ENCODE measurements at regions not wholly inside any gene's neighbourhood (a gene's known extent, or its start where the extent isn't known, plus 50 kb on each side); places are given as distances from the start of the nearest gene placed in this dataset.

DNA sequence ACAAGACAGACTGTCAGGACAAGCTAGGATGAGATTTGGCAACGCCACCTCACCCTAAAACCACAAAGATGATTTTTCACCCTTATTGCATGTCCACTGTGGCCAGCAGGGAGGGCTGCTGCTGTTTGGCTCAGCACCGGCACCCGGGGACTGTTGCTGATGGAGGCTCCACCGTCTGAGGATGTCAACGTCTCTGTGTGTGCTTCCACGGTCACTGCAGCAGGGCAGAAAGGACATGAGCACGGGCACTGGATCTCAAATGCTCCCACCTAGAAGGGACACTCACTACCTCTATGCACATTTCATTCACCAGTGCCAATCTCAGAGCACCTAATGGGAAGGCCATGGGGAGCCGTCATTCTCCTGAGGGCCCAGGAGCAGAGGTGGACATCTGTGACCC is 599.6 kb downstream of the PTPRU start:
- TF ChIP-seq CTCF (IDR thresholded peaks at IDR 0.05) (no peak), POLR2A (IDR thresholded peaks at IDR 0.05) (no peak)

All from upper lobe of left lung (tissue), 4 donors.